Ishikawa (cell line): ENCODE measurements at regions not wholly inside any gene's neighbourhood (a gene's known extent, or its start where the extent isn't known, plus 50 kb on each side); places are given as distances from the start of the nearest gene placed in this dataset.

Source experiments
- CEBPB ChIP-seq: IDR thresholded peaks from 2 replicates; pipeline ENCODE4 v1.6.1; 2012
- CREB1 ChIP-seq: IDR thresholded peaks from 2 replicates; pipeline ENCODE4 v1.6.1; 2012; ENCODE audit warnings: low read depth
- EP300 ChIP-seq: IDR thresholded peaks from 2 replicates; pipeline ENCODE4 v1.6.1; 2012; ENCODE audit warnings: borderline replicate concordance
- FOXM1 ChIP-seq: IDR thresholded peaks from 2 replicates; pipeline ENCODE4 v1.6.1; 2012; ENCODE audit warnings: low read depth, borderline replicate concordance
- RAD21 ChIP-seq: IDR thresholded peaks from 2 replicates; pipeline ENCODE4 v1.6.1; 2012; ENCODE audit warnings: low read depth
- TCF12 ChIP-seq: IDR thresholded peaks from 2 replicates; pipeline ENCODE4 v1.6.1; 2012; ENCODE audit warnings: low read depth
- YY1 ChIP-seq: IDR thresholded peaks from 2 replicates; pipeline ENCODE4 v1.6.1; 2012; ENCODE audit warnings: low read depth
- ZBTB7A ChIP-seq: IDR thresholded peaks from 2 replicates; pipeline ENCODE4 v1.6.1; 2012; ENCODE audit warnings: low read depth
- TF ChIP-seq, protein P1 (sequence below): IDR thresholded peaks from 2 replicates; pipeline ENCODE4 v1.6.1; 2012; ENCODE audit warnings: low read depth, mild to moderate bottlenecking

DNA sequence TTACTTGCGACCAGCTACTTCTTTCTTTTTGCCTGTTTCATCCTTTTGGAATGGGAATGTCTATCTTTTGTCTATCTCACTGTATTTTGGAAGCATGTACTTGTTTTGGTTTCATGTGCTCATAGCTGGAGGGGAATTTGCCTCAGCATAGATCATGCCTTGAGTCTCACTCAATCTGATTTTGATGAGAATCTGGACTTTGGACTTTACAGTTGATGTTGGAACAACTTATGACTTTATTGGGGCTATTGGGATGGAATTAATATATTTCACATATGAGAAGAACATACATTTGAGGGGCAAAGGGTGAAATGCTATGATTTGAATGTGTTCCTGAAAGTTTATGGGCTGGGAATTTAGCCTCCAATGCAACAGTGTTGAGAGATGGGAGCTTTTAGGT is 206.2 kb upstream of the DDI1 start:
- TF ChIP-seq, protein P1, sequence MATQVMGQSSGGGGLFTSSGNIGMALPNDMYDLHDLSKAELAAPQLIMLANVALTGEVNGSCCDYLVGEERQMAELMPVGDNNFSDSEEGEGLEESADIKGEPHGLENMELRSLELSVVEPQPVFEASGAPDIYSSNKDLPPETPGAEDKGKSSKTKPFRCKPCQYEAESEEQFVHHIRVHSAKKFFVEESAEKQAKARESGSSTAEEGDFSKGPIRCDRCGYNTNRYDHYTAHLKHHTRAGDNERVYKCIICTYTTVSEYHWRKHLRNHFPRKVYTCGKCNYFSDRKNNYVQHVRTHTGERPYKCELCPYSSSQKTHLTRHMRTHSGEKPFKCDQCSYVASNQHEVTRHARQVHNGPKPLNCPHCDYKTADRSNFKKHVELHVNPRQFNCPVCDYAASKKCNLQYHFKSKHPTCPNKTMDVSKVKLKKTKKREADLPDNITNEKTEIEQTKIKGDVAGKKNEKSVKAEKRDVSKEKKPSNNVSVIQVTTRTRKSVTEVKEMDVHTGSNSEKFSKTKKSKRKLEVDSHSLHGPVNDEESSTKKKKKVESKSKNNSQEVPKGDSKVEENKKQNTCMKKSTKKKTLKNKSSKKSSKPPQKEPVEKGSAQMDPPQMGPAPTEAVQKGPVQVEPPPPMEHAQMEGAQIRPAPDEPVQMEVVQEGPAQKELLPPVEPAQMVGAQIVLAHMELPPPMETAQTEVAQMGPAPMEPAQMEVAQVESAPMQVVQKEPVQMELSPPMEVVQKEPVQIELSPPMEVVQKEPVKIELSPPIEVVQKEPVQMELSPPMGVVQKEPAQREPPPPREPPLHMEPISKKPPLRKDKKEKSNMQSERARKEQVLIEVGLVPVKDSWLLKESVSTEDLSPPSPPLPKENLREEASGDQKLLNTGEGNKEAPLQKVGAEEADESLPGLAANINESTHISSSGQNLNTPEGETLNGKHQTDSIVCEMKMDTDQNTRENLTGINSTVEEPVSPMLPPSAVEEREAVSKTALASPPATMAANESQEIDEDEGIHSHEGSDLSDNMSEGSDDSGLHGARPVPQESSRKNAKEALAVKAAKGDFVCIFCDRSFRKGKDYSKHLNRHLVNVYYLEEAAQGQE: no peak
- TF ChIP-seq CEBPB: no peak
- no peak for TF ChIP-seq ZBTB7A
- no peak for TF ChIP-seq CREB1
- TF ChIP-seq FOXM1: no peak
- no peak for TF ChIP-seq YY1
- TF ChIP-seq RAD21: no peak
- no peak for TF ChIP-seq TCF12
- TF ChIP-seq EP300: no peak
